Ascending aorta (tissue), 2 donors: ENCODE measurements at regions not wholly inside any gene's neighbourhood (a gene's known extent, or its start where the extent isn't known, plus 50 kb on each side); places are given as distances from the start of the nearest gene placed in this dataset.

Source experiments
- DNase-seq, 2 donors: peaks; one replicate each; pipeline ENCODE4 v3.0.0-alpha.2; 2019; ENCODE audit warnings: low spot score in 2 of 2
- H3K27ac ChIP-seq, 2 donors: fragments of 200-600 bp; sonication (generic); one replicate each; pipeline ENCODE4 v1.5.1; 2016 to 2017; ENCODE audit warnings: mild to moderate bottlenecking in 1 of 2
- H3K27me3 ChIP-seq: fragments of 200-600 bp; sonication (generic); one replicate; pipeline ENCODE4 v1.5.1; 2017
- H3K36me3 ChIP-seq, 2 donors: fragments of 200-600 bp; sonication (generic); one replicate each; pipeline ENCODE4 v1.5.1; 2016
- H3K4me1 ChIP-seq, 2 donors: fragments of 200-600 bp; sonication (generic); one replicate each; pipeline ENCODE4 v1.5.1; 2016 to 2017; ENCODE audit warnings: mild to moderate bottlenecking in 1 of 2
- H3K4me3 ChIP-seq, 2 donors: fragments of 200-600 bp; sonication (generic); one replicate each; pipeline ENCODE4 v1.5.1; 2016 to 2017; ENCODE audit warnings: mild to moderate bottlenecking in 1 of 2
- H3K9me3 ChIP-seq, 2 donors: fragments of 200-600 bp; sonication (generic); one replicate each; pipeline ENCODE4 v1.5.1; 2016
- intact Hi-C: fragments of 100-400 bp; cut with DNase I; formaldehyde crosslinking; loops from one replicate; pipeline ENCODE4 v1.15.1; 2023
- TF ChIP-seq, protein P1 (sequence below), 3 experiments: fragments of 200-600 bp in 2 of 3; fragments of 450-650 bp in 1 of 3; sonication (generic) in 2 of 3; IDR thresholded peaks; one replicate each; pipeline ENCODE4 v1.5.1; 2016 to 2019; ENCODE audit warnings: antibody characterized with exemption in 3 of 3, mild to moderate bottlenecking in 1 of 3, moderate library complexity in 1 of 3

DNA sequence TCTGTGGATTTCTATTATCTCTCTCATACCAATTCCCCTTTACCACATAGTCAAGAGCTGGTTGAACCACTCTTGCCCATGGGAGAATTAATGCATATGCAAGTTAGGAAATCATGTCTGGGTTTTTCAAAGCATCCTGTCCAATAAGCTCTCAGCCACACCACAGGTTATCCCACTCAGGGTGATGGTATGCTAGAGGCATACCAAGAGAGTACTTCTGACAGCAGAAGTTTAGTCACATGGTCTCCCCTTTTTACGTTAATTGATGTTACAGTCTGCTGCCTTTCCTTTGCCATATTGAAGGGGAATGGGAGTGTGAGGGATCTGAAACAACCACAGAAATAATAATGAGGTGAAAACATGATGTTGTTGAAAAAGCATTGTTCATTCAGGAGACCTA is 135.8 kb upstream of the PBX1 start:
- Histone ChIP-seq H3K9me3 (no peaks in the 10 kb centered on the region), H3K4me1 (no peaks in the 10 kb centered on the region), H3K4me3 (no peak overlapping the region), H3K36me3 (no peaks in the 10 kb centered on the region), H3K27ac (no peak overlapping the region), H3K27me3 (no peaks in the 10 kb centered on the region)
- TF ChIP-seq, protein P1, sequence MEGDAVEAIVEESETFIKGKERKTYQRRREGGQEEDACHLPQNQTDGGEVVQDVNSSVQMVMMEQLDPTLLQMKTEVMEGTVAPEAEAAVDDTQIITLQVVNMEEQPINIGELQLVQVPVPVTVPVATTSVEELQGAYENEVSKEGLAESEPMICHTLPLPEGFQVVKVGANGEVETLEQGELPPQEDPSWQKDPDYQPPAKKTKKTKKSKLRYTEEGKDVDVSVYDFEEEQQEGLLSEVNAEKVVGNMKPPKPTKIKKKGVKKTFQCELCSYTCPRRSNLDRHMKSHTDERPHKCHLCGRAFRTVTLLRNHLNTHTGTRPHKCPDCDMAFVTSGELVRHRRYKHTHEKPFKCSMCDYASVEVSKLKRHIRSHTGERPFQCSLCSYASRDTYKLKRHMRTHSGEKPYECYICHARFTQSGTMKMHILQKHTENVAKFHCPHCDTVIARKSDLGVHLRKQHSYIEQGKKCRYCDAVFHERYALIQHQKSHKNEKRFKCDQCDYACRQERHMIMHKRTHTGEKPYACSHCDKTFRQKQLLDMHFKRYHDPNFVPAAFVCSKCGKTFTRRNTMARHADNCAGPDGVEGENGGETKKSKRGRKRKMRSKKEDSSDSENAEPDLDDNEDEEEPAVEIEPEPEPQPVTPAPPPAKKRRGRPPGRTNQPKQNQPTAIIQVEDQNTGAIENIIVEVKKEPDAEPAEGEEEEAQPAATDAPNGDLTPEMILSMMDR (IDR thresholded peaks at IDR 0.05) = no peak
- no peak for DNase-seq
- intact Hi-C loops = no loop called here

DNA sequence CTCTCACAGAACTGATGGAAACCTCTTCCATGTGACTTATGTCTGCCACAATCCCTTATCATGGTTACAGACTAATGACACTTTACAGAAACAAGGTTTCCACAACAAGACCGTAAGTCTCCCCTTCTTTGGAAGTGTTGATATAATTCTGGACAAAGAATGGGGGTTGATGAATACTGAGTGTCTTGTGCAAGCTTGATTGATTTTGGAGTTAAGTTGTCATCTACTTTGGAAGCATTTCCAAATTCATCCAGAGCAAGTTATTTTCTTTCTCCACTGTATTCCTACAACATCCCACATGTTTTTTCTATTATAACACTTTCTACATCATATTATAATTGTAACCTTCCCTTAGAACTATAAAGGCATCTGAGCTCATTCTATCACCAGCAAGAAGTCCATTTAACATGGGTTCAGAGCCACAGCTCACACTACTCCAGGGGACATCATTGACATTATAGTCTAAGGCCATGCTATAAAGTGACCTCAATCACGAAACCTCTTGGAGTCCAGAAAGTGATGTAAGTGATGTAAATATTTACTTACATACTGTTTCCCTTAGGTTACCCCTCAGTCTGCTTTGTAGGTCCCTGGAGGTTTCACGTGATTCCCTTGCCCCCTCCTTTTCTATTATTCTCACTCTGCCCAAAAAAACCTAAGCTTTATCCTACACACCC is 125.7 kb upstream of the PBX1 start:
- Histone ChIP-seq H3K36me3 (no peaks in the 10 kb centered on the region), H3K4me3 (no peak overlapping the region), H3K27me3 (no peaks in the 10 kb centered on the region), H3K4me1 (no peaks in the 10 kb centered on the region), H3K9me3 (no peaks in the 10 kb centered on the region), H3K27ac (no peak overlapping the region)
- no peak for DNase-seq
- intact Hi-C loops = no loop called here
- TF ChIP-seq, protein P1 (IDR thresholded peaks at IDR 0.05) = no peak

DNA sequence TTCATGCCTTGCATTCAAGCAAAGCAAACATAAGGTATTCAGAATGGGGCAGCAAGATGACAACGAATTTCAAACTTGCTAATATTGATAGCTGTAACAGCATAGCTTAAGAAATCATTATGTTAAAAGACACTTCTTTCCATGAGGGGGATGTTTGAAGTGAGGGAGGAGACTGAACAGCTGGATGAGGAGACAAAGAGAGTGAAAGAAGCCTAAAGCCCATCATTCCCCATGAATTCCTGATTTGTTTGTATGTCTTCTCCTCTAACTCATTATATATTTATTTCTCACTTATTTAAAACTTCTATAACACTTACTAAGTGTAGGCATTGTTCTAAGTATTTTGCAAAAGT is 125.2 kb upstream of the PBX1 start:
- Histone ChIP-seq H3K27ac (no peak overlapping the region), H3K4me1 (no peaks in the 10 kb centered on the region), H3K9me3 (no peaks in the 10 kb centered on the region), H3K27me3 (no peaks in the 10 kb centered on the region), H3K36me3 (no peaks in the 10 kb centered on the region), H3K4me3 (no peak overlapping the region)
- TF ChIP-seq, protein P1 (IDR thresholded peaks at IDR 0.05) = no peak
- intact Hi-C loops = no loop called here
- DNase-seq = no peak

DNA sequence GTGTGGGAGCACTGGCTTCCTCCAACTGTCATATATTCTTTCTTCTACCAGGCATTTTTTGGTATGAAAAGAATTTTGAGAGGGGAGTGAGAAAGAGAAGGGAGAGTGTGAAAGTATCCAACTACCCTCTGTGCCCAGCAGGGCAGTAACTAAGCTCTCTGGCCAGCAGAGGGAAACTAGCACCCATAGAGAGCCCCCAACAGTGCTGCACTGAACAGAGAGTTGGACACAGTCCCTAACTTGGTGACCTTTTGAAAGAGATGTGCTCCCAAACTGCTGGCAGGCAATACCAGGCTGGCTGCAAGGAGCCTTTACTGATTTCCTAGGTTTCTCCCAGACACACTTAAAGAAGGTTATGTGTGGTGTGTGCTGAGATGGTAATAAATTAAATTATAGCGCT is 118.8 kb upstream of the PBX1 start:
- peak in 1 of 2 donors; percentile 59 for DNase-seq
- Histone ChIP-seq H3K36me3 (no peaks in the 10 kb centered on the region), H3K4me3 (no peak overlapping the region), H3K27me3 (no peaks in the 10 kb centered on the region), H3K27ac (peak overlapping the region in 1 of 2 donors; percentile 28), H3K9me3 (no peaks in the 10 kb centered on the region), H3K4me1 (peaks cover 0 to 5% of the 10 kb centered on the region in 2 donors)
- intact Hi-C loops = loop anchor here (5.0 kb wide), 1 partner anchor 347 kb away; no protein-coding TSS in a partner anchor
- TF ChIP-seq, protein P1 (IDR thresholded peaks at IDR 0.05) = peak; percentile 11 to 41 (median 33)

DNA sequence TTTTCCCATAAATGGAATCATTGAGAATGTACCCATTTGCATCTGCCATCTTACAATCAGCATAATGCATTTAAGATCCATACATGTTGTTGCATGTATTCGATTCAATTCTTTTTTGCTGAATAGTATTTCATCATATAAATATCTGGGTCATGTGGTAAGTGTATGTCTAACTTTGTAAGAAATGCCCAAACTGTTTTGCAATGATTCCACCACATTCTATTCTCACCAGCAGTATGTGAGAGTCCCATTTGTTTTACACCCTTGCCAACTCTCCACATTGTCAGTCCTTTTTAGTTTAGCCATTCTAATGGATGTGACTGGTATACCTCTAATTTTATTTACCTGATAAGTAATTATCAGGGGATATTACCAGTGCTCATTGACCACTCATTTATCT is 115.8 kb upstream of the PBX1 start:
- TF ChIP-seq, protein P1 (IDR thresholded peaks at IDR 0.05) = no peak
- peaks cover 0 to 5% of the 10 kb centered on the region in 2 donors for H3K4me1 ChIP-seq
- intact Hi-C loops = loop anchor here (5.0 kb wide), 1 partner anchor 344 kb away; no protein-coding TSS in a partner anchor

More for the DNA sequence above, 115.8 kb upstream of the PBX1 start:
- H3K9me3 ChIP-seq = no peaks in the 10 kb centered on the region
- no peak for DNase-seq
- no peak overlapping the region for H3K4me3 ChIP-seq
- no peaks in the 10 kb centered on the region for H3K27me3 ChIP-seq
- no peak overlapping the region for H3K27ac ChIP-seq
- no peaks in the 10 kb centered on the region for H3K36me3 ChIP-seq
